ENCODE measurements at regions not wholly inside any gene's neighbourhood (a gene's known extent, or its start where the extent isn't known, plus 50 kb on each side); places are given as distances from the start of the nearest gene placed in this dataset.

GRCh38 chr1:14246471-14246870 is 352.0 kb upstream of the KAZN start:
- CTCF ChIA-PET, result interaction anchor here (0.8 to 1.2 kb wide), 2 partner anchors 132 to 281 kb away, joined by 3 to 4 read pairs; no protein-coding TSS in a partner anchor
- Mint-ChIP-seq H3K4me1 (peaks cover 34% of the 10 kb centered on the region), H3K9me3 (peaks cover 9% of the 10 kb centered on the region; the same call in 1 of the 2 replicates), H3K27me3 (ENCODE audit: low read depth) (no peaks in the 10 kb centered on the region), H3K27ac (no peak overlapping the region), H3K4me3 (no peak overlapping the region), H3K36me3 (no peaks in the 10 kb centered on the region)
- ATAC-seq (no peak), DNase-seq (ENCODE audit: low spot score) (no peak)
- TF ChIP-seq ZSCAN18 (CRISPR knock-in tag; IDR thresholded peaks at IDR 0.05), result no peak
- TF ChIP-seq USF1 (CRISPR knock-in tag; IDR thresholded peaks at IDR 0.05), result no peak
- TF ChIP-seq ATF6 (CRISPR knock-in tag; IDR thresholded peaks at IDR 0.05), result no peak
- TF ChIP-seq FOXP4 (CRISPR knock-in tag; IDR thresholded peaks at IDR 0.05), result no peak
- no peak for TF ChIP-seq ATF3 (CRISPR knock-in tag; conservative IDR thresholded peaks at IDR 0.05)
- no peak for TF ChIP-seq NR2C2 (CRISPR knock-in tag; IDR thresholded peaks at IDR 0.05)
- no peak for TF ChIP-seq SMAD3 (CRISPR knock-in tag; IDR thresholded peaks at IDR 0.05; ENCODE audit: borderline replicate concordance)
- no peak for TF ChIP-seq TCF7 (CRISPR knock-in tag; IDR thresholded peaks at IDR 0.05; ENCODE audit: low read depth)
- no peak for TF ChIP-seq ZNF232 (CRISPR knock-in tag; IDR thresholded peaks at IDR 0.05)
- no peak for TF ChIP-seq PRDM15 (CRISPR knock-in tag; IDR thresholded peaks at IDR 0.05)
- no peak for TF ChIP-seq E2F5 (CRISPR knock-in tag; IDR thresholded peaks at IDR 0.05)
- TF ChIP-seq ERG (CRISPR knock-in tag; IDR thresholded peaks at IDR 0.05), result no peak
- POLR2A ChIA-PET, result no interaction called here
